ENCODE measurements at regions not wholly inside any gene's neighbourhood (a gene's known extent, or its start where the extent isn't known, plus 50 kb on each side); places are given as distances from the start of the nearest gene placed in this dataset.
"Not testable (repeated sequence)": the region's sequence is repeated elsewhere in the genome, so short reads cannot be mapped to it uniquely, and the experiment has no call there.

GRCh38 chr6:154933181-154933827 is 61.8 kb upstream of the TIAM2 start:
- H3K27me3 ChIP-seq = no peaks in the 10 kb centered on the region
- peak in 1 of 2 donors; percentile 57 for DNase-seq (ENCODE audit: low spot score in 2 of 2)
- peaks cover 18% of the 10 kb centered on the region for H3K4me1 ChIP-seq
- WGBS = 84% methylated on average over 10 of the region's 10 CpGs
- no peak overlapping the region for H3K4me3 ChIP-seq
- no peaks in the 10 kb centered on the region for H3K9me3 ChIP-seq
- H3K36me3 ChIP-seq = no peaks in the 10 kb centered on the region
- no peak overlapping the region for H3K27ac ChIP-seq
- TF ChIP-seq EP300 (IDR thresholded peaks at IDR 0.05) = no peak
- no peak for TF ChIP-seq POLR2A (IDR thresholded peaks at IDR 0.05)
- TF ChIP-seq POLR2AphosphoS5 (IDR thresholded peaks at IDR 0.05) = no peak
- no peak for TF ChIP-seq CTCF (IDR thresholded peaks at IDR 0.05)

GRCh38 chr6:154937306-154938220 is 57.6 kb upstream of the TIAM2 start:
- Histone ChIP-seq H3K4me3 (no peak overlapping the region), H3K9me3 (no peaks in the 10 kb centered on the region), H3K4me1 (peaks cover 14% of the 10 kb centered on the region), H3K27ac (no peak overlapping the region), H3K27me3 (no peaks in the 10 kb centered on the region), H3K36me3 (no peaks in the 10 kb centered on the region)
- DNase-seq (ENCODE audit: low spot score in 2 of 2) = peak in 1 of 2 donors; percentile 49
- WGBS = 68% methylated on average over 16 of the region's 17 CpGs
- TF ChIP-seq POLR2A (IDR thresholded peaks at IDR 0.05) = no peak
- TF ChIP-seq POLR2AphosphoS5 (IDR thresholded peaks at IDR 0.05) = no peak
- no peak for TF ChIP-seq CTCF (IDR thresholded peaks at IDR 0.05)
- TF ChIP-seq EP300 (IDR thresholded peaks at IDR 0.05) = no peak

GRCh38 chr6:154938221-154938580 is 56.9 kb upstream of the TIAM2 start:
- Histone ChIP-seq H3K27ac (no peak overlapping the region), H3K9me3 (no peaks in the 10 kb centered on the region), H3K27me3 (no peaks in the 10 kb centered on the region), H3K4me1 (peaks cover 8% of the 10 kb centered on the region), H3K4me3 (no peak overlapping the region), H3K36me3 (no peaks in the 10 kb centered on the region)
- peak in 1 of 2 donors; percentile 32 for DNase-seq (ENCODE audit: low spot score in 2 of 2)
- no peak for TF ChIP-seq POLR2A (IDR thresholded peaks at IDR 0.05)
- no peak for TF ChIP-seq POLR2AphosphoS5 (IDR thresholded peaks at IDR 0.05)
- TF ChIP-seq CTCF (IDR thresholded peaks at IDR 0.05) = no peak
- no peak for TF ChIP-seq EP300 (IDR thresholded peaks at IDR 0.05)
- WGBS = 70% methylated on average over 9 of the region's 9 CpGs

GRCh38 chr6:154938727-154939285 is 56.3 kb upstream of the TIAM2 start:
- not testable (repeated sequence) for DNase-seq (ENCODE audit: low spot score in 2 of 2); H3K4me3 ChIP-seq; H3K27me3 ChIP-seq; H3K27ac ChIP-seq; H3K9me3 ChIP-seq; H3K36me3 ChIP-seq; H3K4me1 ChIP-seq
- 98% methylated on average over 16 of the region's 16 CpGs for WGBS

GRCh38 chr6:154942770-154943169 is 52.3 kb upstream of the TIAM2 start:
- Histone ChIP-seq H3K4me3 (no peak overlapping the region), H3K9me3 (no peaks in the 10 kb centered on the region), H3K27me3 (no peaks in the 10 kb centered on the region), H3K27ac (no peak overlapping the region), H3K36me3 (peaks cover 4% of the 10 kb centered on the region), H3K4me1 (peaks cover 8% of the 10 kb centered on the region)
- WGBS = 81% methylated on average over 2 of the region's 2 CpGs
- TF ChIP-seq POLR2A (IDR thresholded peaks at IDR 0.05) = no peak
- TF ChIP-seq POLR2AphosphoS5 (IDR thresholded peaks at IDR 0.05) = no peak
- no peak for TF ChIP-seq EP300 (IDR thresholded peaks at IDR 0.05)
- no peak for TF ChIP-seq CTCF (IDR thresholded peaks at IDR 0.05)
- no peak for DNase-seq (ENCODE audit: low spot score in 2 of 2)

Data from suprapubic skin (tissue), 4 donors.